Common myeloid progenitor, CD34-positive (primary cell): ENCODE measurements at regions not wholly inside any gene's neighbourhood (a gene's known extent, or its start where the extent isn't known, plus 50 kb on each side); places are given as distances from the start of the nearest gene placed in this dataset.

Source experiments
- CTCF ChIA-PET: fragments of 350-600 bp; sonication (Branson Sonifier 250); formaldehyde crosslinking; loops from one replicate; lab custom pipeline; 2021; ENCODE audit warnings: antibody characterized with exemption; lab: Charles Lee
- POLR2A ChIA-PET: fragments of 350-600 bp; sonication (Branson Sonifier 250); formaldehyde crosslinking; loops from one replicate; lab custom pipeline; 2021; ENCODE audit warnings: antibody characterized with exemption; lab: Charles Lee
- DNase-seq, 3 donors: peaks; one replicate each; pipeline versions ENCODE4 v3.0.0 to v3.0.0-alpha.2; 2013
- H3K27ac ChIP-seq, 2 experiments: 1 replicate in 1 of 2; 2 replicates in 1 of 2; pipeline ENCODE4 v1.7.0; 2013; ENCODE audit warnings: inconsistent platforms in 2 of 2, low read length in 2 of 2, mild to moderate bottlenecking in 2 of 2, low read depth in 1 of 2, moderate library complexity in 1 of 2; ENCODE audit not compliant: severe bottlenecking in 2 of 2, insufficient read depth in 1 of 2, poor library complexity in 1 of 2
- H3K27me3 ChIP-seq, 5 experiments: replicated peaks in 2 of 5; 1 replicate in 3 of 5; 2 replicates in 2 of 5; pipeline versions ENCODE4 v1.6.1 to v1.7.0; 2013; ENCODE audit warnings: low read length in 4 of 5, mild to moderate bottlenecking in 2 of 5, moderate library complexity in 2 of 5, inconsistent platforms in 1 of 5; ENCODE audit not compliant: insufficient read depth in 5 of 5, control insufficient read depth in 4 of 5
- H3K36me3 ChIP-seq, 4 experiments: 1 replicate in 2 of 4; 2 replicates in 2 of 4; pipeline versions ENCODE4 v1.6.1 to v1.7.0; 2013; ENCODE audit warnings: low read length in 3 of 4, control low read depth in 1 of 4, mild to moderate bottlenecking in 1 of 4; ENCODE audit not compliant: control insufficient read depth in 4 of 4, insufficient read depth in 4 of 4
- H3K4me1 ChIP-seq, 4 experiments: 1 replicate in 3 of 4; 2 replicates in 1 of 4; pipeline versions ENCODE4 v1.6.1 to v1.7.1; 2013; ENCODE audit warnings: low read length in 3 of 4, mild to moderate bottlenecking in 3 of 4, control low read depth in 1 of 4, inconsistent platforms in 1 of 4, moderate library complexity in 1 of 4; ENCODE audit not compliant: control insufficient read depth in 4 of 4, insufficient read depth in 4 of 4; ENCODE audit errors: control extremely low read depth in 1 of 4
- H3K4me3 ChIP-seq, 7 experiments: 1 replicate in 4 of 7; 2 replicates in 3 of 7; pipeline versions ENCODE4 v1.5.1 to v1.7.0; 2013; ENCODE audit warnings: mild to moderate bottlenecking in 7 of 7, low read length in 6 of 7, moderate library complexity in 6 of 7, inconsistent platforms in 2 of 7, low read depth in 2 of 7, control low read depth in 1 of 7; ENCODE audit not compliant: insufficient read depth in 4 of 7, control insufficient read depth in 1 of 7; ENCODE audit errors: extremely low read depth in 1 of 7
- H3K9me3 ChIP-seq, 5 experiments: 1 replicate in 4 of 5; 2 replicates in 1 of 5; pipeline versions ENCODE4 v1.6.1 to v1.7.1; 2013; ENCODE audit warnings: low read length in 4 of 5, mild to moderate bottlenecking in 2 of 5, inconsistent platforms in 1 of 5, low read depth in 1 of 5, moderate library complexity in 1 of 5; ENCODE audit not compliant: control insufficient read depth in 4 of 5, insufficient read depth in 2 of 5; ENCODE audit errors: control extremely low read depth in 1 of 5
- WGBS: methylation state at CpG from one replicate; pipeline ENCODE4 v1.1.5; 2013; ENCODE audit not compliant: insufficient coverage; 5-methylcytosine and 5-hydroxymethylcytosine counted together

DNA sequence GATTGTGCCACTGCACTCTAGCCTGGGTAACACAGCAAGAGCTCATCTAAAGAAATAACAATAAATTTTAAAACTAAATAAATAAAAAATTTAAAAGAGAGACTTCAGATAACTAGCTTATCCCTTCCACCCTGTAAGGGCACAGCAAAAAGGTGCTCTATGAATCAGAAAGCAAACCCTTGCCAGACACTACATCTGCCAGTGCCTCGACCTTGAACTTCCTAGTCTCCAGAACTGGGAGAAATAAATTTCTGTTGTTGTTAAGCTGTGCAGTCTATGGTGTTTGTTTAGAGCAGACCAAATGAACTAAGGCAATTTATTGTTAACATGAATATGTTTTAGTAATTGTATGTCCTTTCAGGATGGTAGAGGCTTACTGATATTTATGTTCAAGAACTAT lies 174.9 kb upstream of the TRIM24 start:
- Histone ChIP-seq H3K27ac (no peak overlapping the region), H3K4me3 (no peak overlapping the region), H3K4me1 (no peaks in the 10 kb centered on the region), H3K9me3 (peaks cover 0 to 10% (median 2%) of the 10 kb centered on the region in 5 experiments), H3K36me3 (no peaks in the 10 kb centered on the region), H3K27me3 (no peaks in the 10 kb centered on the region)
- no peak for DNase-seq
- ChIA-PET POLR2A (no interaction called here), CTCF (interaction anchor here (1.3 to 2.2 kb wide), 2 partner anchors 9 to 13 kb away, joined by 3 to 5 read pairs; no protein-coding TSS in a partner anchor)
- WGBS = 100% methylated on average over 1 of the region's 1 CpG

DNA sequence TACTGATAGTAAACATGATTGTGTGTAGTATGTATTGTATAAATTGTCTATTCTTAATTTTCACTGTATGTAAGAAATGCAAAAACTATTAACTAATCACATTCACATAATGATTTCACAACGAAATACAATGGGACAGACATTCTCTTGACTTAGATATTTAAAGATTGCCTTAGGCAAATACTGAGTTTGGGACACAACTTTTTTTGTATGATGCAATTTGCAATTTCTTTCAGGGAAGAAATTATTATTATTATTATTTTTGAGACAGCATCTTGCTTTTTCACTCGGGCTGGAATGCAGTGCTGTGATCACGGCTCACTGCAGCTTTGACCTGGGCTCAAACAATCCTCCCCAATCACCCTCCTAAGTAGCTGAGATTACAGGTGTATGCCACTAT lies 173.2 kb upstream of the TRIM24 start:
- H3K36me3 ChIP-seq = no peaks in the 10 kb centered on the region
- CTCF ChIA-PET = no interaction called here
- peaks cover 0 to 16% (median 3%) of the 10 kb centered on the region in 5 experiments for H3K9me3 ChIP-seq
- POLR2A ChIA-PET = no interaction called here
- no peaks in the 10 kb centered on the region for H3K4me1 ChIP-seq
- no peak overlapping the region for H3K27ac ChIP-seq
- no peaks in the 10 kb centered on the region for H3K27me3 ChIP-seq
- H3K4me3 ChIP-seq = no peak overlapping the region
- DNase-seq = no peak
- WGBS = 83% methylated on average over 2 of the region's 3 CpGs

DNA sequence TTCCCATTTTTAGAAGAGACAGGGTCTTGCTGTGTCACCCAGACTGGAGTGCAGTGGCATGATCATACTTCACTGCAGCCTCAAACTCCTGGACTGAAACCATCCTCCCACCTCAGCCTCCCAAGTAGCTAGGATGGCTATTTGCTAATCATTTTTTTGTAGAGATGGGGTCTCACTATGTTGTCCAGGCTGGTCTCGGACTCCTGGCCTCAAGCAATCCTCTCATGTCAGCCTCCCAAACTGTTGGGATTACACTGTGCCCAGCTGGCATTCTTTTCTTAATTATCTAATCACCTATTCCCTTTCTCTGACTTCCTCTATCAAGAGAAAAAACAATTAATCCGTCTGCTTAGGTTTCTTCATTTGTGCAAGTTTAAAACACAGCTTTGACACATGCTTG lies 172.5 kb upstream of the TRIM24 start:
- no peaks in the 10 kb centered on the region for H3K4me1 ChIP-seq
- no peaks in the 10 kb centered on the region for H3K27me3 ChIP-seq
- ChIA-PET POLR2A (no interaction called here), CTCF (interaction anchor here (1.1 kb wide), 1 partner anchor 12 kb away, joined by 3 read pairs; no protein-coding TSS in a partner anchor)
- no CpG with 5 or more reads among the region's 2 CpGs for WGBS
- H3K36me3 ChIP-seq = no peaks in the 10 kb centered on the region
- no peak for DNase-seq
- H3K27ac ChIP-seq = no peak overlapping the region
- H3K9me3 ChIP-seq = peaks cover 0 to 16% (median 3%) of the 10 kb centered on the region in 5 experiments
- H3K4me3 ChIP-seq = no peak overlapping the region

DNA sequence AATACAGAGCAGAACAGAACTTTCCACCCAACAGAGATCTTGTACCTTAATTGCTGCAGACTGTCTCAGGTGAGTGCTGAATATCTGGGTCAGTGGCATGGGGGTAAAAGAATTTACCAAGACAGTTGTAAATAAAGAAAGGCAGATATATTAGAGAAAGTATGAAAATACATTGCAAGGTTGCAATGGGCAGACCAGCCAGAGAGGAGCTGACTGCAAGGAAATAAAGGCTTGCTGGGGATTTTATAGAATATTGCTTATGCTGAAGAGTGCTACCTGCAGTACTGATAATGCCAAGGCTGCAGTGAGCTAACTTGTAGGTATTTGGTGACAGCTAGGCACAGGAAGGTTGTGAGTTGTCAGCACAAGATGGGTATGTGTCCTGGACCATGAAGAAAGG lies 171.0 kb upstream of the TRIM24 start:
- H3K4me3 ChIP-seq = no peak overlapping the region
- H3K27me3 ChIP-seq = no peaks in the 10 kb centered on the region
- DNase-seq = no peak
- peaks cover 0 to 2% (median under 1%) of the 10 kb centered on the region in 4 experiments for H3K4me1 ChIP-seq
- ChIA-PET POLR2A (no interaction called here), CTCF (no interaction called here)
- no peak overlapping the region for H3K27ac ChIP-seq
- H3K36me3 ChIP-seq = no peaks in the 10 kb centered on the region
- H3K9me3 ChIP-seq = peaks cover 0 to 16% (median 3%) of the 10 kb centered on the region in 5 experiments

DNA sequence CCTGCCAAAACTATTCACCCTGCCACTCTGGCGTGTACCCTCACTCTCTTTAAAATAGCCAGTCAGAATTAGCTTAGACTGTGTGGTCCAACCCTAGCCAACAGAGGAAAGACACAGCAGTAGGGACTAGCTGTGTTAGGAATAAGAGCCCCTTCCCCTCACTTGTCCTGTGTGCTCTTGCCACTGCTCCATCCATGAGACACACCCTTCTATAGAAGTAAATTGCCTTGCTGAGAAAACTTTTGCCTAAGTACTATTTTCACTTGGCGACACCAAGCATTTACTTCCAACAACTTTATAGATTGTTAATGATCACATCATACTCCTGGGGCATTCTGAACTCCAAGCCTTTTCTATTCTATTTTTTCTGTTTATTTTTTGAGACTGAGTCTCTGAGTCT lies 170.2 kb upstream of the TRIM24 start:
- ChIA-PET POLR2A (no interaction called here), CTCF (no interaction called here)
- no peak overlapping the region for H3K27ac ChIP-seq
- H3K9me3 ChIP-seq = peaks cover 0 to 16% (median 3%) of the 10 kb centered on the region in 5 experiments
- H3K4me3 ChIP-seq = no peak overlapping the region
- WGBS = 100% methylated on average over 2 of the region's 2 CpGs
- H3K4me1 ChIP-seq = peaks cover 7 to 10% (median 8%) of the 10 kb centered on the region in 4 experiments
- no peak for DNase-seq
- H3K27me3 ChIP-seq = no peaks in the 10 kb centered on the region
- H3K36me3 ChIP-seq = no peaks in the 10 kb centered on the region

DNA sequence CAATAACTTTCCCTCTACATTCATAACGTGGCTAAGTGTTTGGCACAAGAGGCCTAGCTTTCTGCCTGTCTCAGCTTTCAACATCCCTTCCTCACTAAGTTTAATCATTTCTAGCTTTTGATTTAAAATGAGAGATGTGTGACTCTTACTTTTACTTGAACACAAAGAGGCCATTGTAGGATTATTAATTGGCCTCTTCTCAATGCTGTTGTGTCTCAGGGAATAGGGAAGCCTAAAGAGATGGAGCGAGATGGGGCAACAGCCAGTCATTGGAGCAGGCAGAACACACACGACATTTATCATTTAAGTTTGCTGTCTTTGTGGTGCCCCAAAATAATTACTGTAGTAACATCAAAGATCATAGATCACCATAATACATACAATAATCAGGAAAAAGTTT lies 167.1 kb upstream of the TRIM24 start:
- Histone ChIP-seq H3K27me3 (no peaks in the 10 kb centered on the region), H3K27ac (no peak overlapping the region), H3K9me3 (peaks cover 0 to 16% (median 3%) of the 10 kb centered on the region in 5 experiments), H3K4me1 (peaks cover 7 to 13% (median 10%) of the 10 kb centered on the region in 4 experiments), H3K4me3 (no peak overlapping the region), H3K36me3 (no peaks in the 10 kb centered on the region)
- 100% methylated on average over 1 of the region's 3 CpGs for WGBS
- no peak for DNase-seq
- POLR2A ChIA-PET = no interaction called here
- CTCF ChIA-PET = interaction anchor here (1.5 kb wide), 1 partner anchor 17 kb away, joined by 4 read pairs; no protein-coding TSS in a partner anchor

DNA sequence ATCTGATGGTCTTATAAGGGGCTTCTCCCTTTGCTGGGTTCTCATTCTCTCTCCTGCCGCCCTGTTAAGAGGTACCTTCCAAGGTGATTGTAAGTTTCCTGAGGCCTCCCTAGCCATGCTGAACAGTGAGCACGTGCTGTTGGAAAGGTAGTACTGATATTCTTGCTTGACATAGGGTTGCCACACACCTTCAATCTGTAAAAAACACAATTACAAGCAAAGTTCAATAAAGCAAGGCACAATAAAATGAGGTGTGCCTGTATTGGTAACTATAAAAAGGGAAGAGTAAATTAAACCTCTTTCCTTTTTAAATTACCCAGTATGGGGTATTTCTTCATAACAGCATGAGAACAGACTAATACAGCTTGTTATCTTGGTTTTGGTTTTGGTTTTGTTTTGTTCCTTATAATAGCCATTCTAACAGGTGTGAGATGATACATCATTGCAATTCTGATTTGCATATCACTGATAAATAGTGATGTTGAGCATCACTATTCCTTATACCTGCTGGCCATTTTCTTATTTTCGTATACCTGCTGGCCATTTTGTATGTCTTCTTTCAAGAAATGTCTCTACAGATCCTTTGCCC lies 164.9 kb upstream of the TRIM24 start:
- DNase-seq = peak in 2 of 3 donors; percentile 49 to 65
- peaks cover 0 to 5% (median 0%) of the 10 kb centered on the region in 5 experiments for H3K9me3 ChIP-seq
- H3K4me1 ChIP-seq = peaks cover 7 to 15% (median 10%) of the 10 kb centered on the region in 4 experiments
- no peak overlapping the region for H3K4me3 ChIP-seq
- no peaks in the 10 kb centered on the region for H3K27me3 ChIP-seq
- H3K36me3 ChIP-seq = no peaks in the 10 kb centered on the region
- ChIA-PET CTCF (no interaction called here), POLR2A (no interaction called here)
- no CpG with 5 or more reads among the region's 3 CpGs for WGBS
- H3K27ac ChIP-seq = no peak overlapping the region
